Urothelium cell line (cell line): ENCODE measurements at regions not wholly inside any gene's neighbourhood (a gene's known extent, or its start where the extent isn't known, plus 50 kb on each side); places are given as distances from the start of the nearest gene placed in this dataset.
A peak's percentile ranks its signal among the peaks of the same experiment; 100 is the strongest.
"Not testable (repeated sequence)": the region's sequence is repeated elsewhere in the genome, so short reads cannot be mapped to it uniquely, and the experiment has no call there.

Source experiments
- DNase-seq: peaks from one replicate; pipeline ENCODE4 v3.0.0; 2011; ENCODE audit warnings: low spot score, mixed read lengths
- FAIRE-seq: peaks from 2 replicates; lab custom pipeline; 2011; peaks lifted over from hg19 to GRCh38; lab: Jason Lieb, UNC

DNA sequence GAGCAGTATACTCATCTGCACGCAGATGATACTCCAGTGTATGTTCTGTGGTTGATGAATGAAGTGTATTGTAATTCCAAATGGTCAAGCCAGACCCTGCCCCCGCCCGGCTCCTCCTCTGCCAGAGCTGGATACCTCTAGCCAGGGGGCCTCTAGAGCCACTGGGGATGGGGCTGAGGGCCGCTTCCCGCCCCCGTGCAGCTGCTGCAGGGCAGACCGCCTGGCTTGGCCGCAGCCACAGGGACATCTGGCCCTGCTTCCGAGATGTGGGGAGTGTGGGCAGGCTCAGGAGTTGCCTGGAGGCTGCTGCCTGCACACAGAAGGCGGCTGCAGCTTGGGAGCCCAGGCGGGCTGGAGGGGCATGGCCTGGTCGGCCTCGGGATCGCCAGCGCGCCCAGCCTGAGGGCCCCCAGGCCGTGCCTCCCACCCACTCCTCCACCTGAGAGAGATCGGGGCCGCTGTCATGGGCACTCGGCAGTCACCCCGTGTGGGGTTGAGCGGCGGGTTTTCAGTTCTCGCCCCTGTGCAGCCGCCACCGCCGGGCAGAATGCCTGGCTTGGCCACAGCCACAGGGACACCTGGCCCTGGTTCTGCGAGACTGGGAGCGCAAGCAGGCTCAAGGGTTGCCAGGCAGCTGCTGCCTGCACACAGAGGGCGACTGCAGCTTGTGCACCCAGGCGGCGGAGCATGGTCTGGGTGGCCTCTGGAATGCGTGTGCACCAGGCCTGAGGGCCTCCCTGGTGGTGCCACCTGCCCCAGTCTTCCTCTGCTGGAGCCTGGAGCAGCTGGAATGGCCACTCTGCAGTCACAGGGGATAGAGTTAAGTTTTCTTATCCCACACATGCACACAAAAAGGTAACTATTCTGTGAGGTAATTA, 1643.7 kb downstream of the SPATA31A7 start:
- FAIRE-seq, DNase-seq: not testable (repeated sequence)

- FAIRE-seq: not testable (repeated sequence)
Measured at GRCh38 chr9:62837254-62837911, 1647.5 kb downstream of the SPATA31A7 start.

DNA sequence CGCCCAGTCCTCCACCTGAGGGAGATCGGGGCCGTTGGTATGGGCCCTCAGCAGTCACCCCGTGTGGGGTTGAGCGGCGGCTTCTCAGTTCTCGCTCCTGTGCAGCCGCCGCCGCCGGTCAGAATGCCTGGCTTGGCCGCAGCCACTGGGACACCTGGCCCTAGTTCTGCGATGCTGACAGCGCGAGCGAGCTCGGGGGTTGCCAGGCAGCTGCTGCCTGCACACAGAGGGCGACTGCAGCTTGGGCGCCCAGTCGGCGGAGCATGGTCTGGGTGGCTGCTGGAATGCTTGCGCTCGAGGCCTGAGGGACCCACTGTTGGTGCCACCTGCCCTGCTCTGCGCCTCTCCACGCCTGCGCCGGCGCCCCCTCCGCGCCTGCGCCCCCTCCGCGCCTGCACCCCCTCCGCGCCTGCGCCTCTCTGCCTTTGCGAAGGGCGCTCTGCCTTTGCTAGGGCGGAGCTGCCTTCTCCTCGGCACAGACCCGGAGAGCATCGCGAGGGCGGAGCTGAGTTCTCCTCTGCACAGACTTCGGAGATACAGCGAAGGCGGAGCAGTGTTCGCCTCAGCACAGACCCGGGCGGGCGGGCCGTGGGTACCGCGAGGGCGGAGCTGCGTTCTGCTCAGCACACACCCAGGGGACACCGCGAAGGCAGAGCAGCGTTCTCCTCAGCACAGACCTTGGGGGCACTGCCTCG, 1648.3 kb downstream of the SPATA31A7 start:
- FAIRE-seq: not testable (repeated sequence)
- peak; percentile 73 for DNase-seq

More at GRCh38 chr9:62837254-62837911, 1647.5 kb downstream of the SPATA31A7 start:
- DNase-seq: not testable (repeated sequence)

DNA sequence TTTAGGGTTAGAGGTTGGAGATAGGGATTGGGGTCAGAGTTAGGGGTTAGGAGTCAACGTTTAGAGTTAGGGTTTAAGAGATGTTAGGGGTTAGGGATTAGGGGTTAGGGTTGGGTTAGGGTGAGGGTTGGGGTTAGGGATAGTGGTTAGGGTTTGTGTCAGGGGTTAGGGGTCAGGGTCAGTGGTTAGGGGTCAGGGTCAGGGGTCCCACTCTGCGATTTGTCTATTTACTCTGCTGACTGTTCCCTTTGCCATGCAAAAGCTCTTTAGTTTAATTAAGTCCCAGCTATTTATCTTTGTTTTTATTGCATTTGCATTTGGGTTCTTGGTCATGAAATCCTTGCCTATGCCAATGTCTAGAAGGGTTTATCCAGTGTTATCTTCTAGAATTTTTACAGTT, 1649.3 kb downstream of the SPATA31A7 start:
- DNase-seq, FAIRE-seq: not testable (repeated sequence)

GRCh38 chr9:62843145-62843544, 1653.3 kb downstream of the SPATA31A7 start:
- FAIRE-seq, DNase-seq: not testable (repeated sequence)

GRCh38 chr9:62843706-62844290, 1654.0 kb downstream of the SPATA31A7 start:
- FAIRE-seq, DNase-seq: not testable (repeated sequence)

- not testable (repeated sequence) for FAIRE-seq
Measured at GRCh38 chr9:62844681-62845185, 1654.9 kb downstream of the SPATA31A7 start.

DNA sequence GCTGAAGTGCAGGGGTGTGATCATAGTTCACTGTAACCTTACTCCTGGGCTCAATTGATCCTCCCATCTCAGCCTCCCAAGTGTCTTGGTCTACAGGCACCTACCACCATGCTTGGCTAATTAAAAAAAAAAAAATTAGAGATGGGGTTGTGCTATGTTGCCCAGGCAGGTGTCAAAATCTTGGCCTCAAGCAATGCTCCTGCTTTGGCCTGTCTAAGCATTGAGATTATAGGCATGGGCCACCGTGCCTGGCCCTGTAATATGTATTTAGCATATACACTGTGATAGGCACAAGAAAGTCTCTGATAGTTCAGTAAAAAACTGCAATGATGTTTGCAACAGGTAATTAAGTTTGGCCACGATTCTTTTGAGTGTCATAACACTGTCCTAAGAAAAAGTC, 1658.4 kb downstream of the SPATA31A7 start:
- DNase-seq, FAIRE-seq: not testable (repeated sequence)

More at GRCh38 chr9:62844681-62845185, 1654.9 kb downstream of the SPATA31A7 start:
- DNase-seq: not testable (repeated sequence)

DNA sequence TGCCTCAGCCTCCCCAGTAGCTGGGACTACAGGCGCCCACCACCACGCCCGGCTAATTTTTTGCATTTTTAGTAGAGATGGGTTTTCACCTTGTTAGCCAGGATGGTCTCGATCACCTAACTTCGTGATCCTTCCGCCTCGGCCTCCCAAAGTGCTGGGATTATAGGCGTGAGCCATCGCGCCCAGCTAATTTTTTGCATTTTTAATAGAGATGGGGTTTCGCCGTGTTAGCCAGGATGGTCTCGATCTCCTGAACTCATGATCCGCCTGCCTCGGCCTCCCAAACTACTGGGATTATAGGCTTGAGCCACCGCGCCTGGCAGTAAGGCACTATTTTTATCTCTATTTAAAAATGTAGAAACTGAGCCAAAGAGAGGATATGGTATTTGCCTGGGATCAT, 1660.2 kb downstream of the SPATA31A7 start:
- not testable (repeated sequence) for FAIRE-seq, DNase-seq

DNA sequence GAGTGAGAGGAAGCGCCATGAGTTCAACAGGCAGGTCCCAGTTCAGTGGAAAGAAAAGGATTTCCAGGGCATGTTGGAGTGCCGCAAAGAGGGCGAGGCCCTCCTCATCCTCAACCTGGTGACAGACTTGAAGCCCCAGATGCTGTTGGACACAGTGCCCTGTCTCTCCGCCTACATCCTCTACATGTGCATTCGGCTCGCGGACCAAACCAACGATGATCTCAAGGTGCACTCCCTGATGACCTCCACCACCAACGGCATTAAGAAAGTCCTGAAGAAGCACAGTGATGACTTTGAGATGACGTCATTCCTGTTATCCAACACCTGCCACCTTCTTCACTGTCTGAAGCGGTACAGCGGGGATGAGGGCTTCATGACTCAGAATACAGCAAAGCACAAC, 1667.4 kb downstream of the SPATA31A7 start:
- FAIRE-seq, DNase-seq: not testable (repeated sequence)

- DNase-seq, FAIRE-seq: not testable (repeated sequence)
Measured at GRCh38 chr9:62858240-62858639, 1668.4 kb downstream of the SPATA31A7 start.

DNA sequence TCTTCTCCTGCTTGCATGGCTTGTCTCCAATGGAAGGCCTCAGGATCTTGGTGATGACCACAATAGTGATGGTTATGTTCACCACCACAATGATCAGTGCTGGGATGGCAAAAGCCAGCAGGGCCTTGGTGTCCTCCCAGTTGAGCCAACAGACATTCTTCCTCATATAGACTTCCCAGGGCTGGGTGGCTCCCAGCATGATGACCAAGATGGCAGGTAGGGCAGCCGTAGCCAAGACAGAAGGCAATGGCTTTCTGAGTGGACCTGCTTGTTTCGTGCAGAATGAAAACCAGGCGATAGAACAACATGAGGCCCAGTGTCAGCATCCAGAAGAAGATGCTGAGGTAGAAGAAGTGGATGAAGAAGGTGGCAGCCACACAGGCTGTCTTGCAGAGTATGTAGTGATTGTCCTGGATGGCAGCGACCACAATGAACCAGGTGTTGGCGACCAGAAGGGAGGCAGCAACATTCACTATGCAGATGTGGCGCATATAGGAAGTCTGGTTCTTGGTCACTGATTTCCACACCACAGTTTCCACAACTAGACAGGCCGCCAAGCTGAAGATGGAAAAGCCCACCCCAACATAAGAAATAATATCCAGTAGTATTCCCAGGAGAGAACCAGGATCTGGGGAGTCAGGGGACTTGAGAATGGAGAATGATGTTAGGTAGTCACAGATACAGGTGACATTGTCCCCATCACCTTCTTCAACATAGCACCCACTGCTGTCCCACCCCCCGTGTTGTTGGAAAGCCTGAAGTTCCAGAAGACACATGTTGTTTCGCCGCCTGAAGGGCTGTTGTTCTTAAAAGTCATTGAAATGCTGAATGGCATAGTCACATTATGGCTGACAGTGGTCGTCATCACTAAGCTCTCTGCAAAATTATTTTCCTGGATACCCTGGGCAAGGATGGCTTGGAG, 1671.4 kb downstream of the SPATA31A7 start:
- not testable (repeated sequence) for DNase-seq, FAIRE-seq

GRCh38 chr9:62862180-62862579, 1672.3 kb downstream of the SPATA31A7 start:
- DNase-seq, FAIRE-seq: not testable (repeated sequence)

DNA sequence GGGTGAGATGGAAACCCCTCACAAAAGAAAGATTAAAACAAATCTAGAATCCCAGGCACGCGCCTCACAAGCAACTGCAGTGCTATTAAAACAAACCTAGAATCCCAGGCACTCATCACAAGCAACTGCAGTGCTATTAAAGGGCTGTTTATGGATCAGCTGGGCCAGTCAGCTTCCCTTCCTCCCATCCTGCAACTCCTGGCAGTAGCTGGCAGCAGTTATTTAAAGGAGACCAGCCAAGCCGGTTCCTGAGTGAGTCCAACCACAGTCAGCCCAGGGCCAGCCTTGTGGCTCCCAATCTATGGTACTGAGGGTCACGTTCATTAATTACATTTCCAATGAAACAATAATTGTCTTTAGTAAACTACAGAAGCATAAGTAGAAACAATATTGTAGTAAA, 1673.5 kb downstream of the SPATA31A7 start:
- FAIRE-seq, DNase-seq: not testable (repeated sequence)

GRCh38 chr9:62863867-62864266, 1674.0 kb downstream of the SPATA31A7 start:
- not testable (repeated sequence) for DNase-seq, FAIRE-seq

- peak; percentile 13 for DNase-seq
- not testable (repeated sequence) for FAIRE-seq
Measured at GRCh38 chr9:62864481-62865469, 1674.9 kb downstream of the SPATA31A7 start.

DNA sequence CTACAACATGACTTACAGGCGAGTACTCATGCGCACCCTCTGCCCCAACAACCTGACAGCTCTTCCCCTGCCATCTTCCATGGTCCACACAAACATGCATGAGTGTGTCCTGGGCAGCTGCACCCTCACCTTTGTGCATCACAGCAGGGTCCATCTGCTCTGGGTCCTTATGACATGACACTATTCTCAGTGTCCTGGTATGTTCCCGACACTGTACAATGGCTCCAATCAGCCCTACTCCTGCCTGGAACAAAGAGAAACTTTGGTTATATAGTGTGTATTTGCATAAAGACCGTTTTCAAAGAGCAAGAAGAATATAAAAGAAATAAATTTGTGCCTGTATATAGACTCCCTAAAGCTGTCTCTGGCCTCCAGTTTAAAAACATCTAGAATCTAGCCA, 1679.2 kb downstream of the SPATA31A7 start:
- FAIRE-seq, DNase-seq: not testable (repeated sequence)

GRCh38 chr9:62871765-62872164, 1681.9 kb downstream of the SPATA31A7 start:
- FAIRE-seq, DNase-seq: not testable (repeated sequence)
